ENCODE measurements at regions not wholly inside any gene's neighbourhood (a gene's known extent, or its start where the extent isn't known, plus 50 kb on each side); places are given as distances from the start of the nearest gene placed in this dataset.

- no peak overlapping the region for H3K27ac ChIP-seq (ENCODE audit: low read length)
- H3K36me3 ChIP-seq (replicated peaks; ENCODE audit: insufficient read depth, low read length) = no peaks in the 10 kb centered on the region
- H2AFZ ChIP-seq (ENCODE audit: low read length) = no peak overlapping the region
- no peak overlapping the region for H3K4me2 ChIP-seq (ENCODE audit: low read depth, low read length)
- no peak overlapping the region for H3K9ac ChIP-seq (ENCODE audit: low read length)
- H3K27me3 ChIP-seq (replicated peaks; ENCODE audit: insufficient read depth, low read length) = no peaks in the 10 kb centered on the region
- H3K4me3 ChIP-seq (ENCODE audit: low read length) = no peak overlapping the region
- no peaks in the 10 kb centered on the region for H4K20me1 ChIP-seq (ENCODE audit: insufficient read depth, low read length)
- H3K4me1 ChIP-seq (ENCODE audit: low read length) = no peaks in the 10 kb centered on the region
- H3K9me3 ChIP-seq (replicated peaks; ENCODE audit: insufficient read depth, low read length) = no peaks in the 10 kb centered on the region
- H3K79me2 ChIP-seq (ENCODE audit: low read length) = no peaks in the 10 kb centered on the region
- no peaks in the 10 kb centered on the region for H3F3A ChIP-seq (ENCODE audit: insufficient read depth, low read length)
- no peak for DNase-seq
- no peak for TF ChIP-seq EZH2phosphoT487 (IDR thresholded peaks at IDR 0.05; ENCODE audit: low read length)
- H3K9me2 ChIP-seq (replicated peaks; ENCODE audit: insufficient read depth, low read length) = no peaks in the 10 kb centered on the region
Observed at GRCh38 chr3:194994551-194994981, 276.4 kb downstream of the XXYLT1 start.

GRCh38 chr3:194995334-194995733, 275.6 kb downstream of the XXYLT1 start:
- no peak for DNase-seq
- no peak overlapping the region for H2AFZ ChIP-seq (ENCODE audit: low read length)
- H3K27ac ChIP-seq (ENCODE audit: low read length) = no peak overlapping the region
- no peak overlapping the region for H3K9ac ChIP-seq (ENCODE audit: low read length)
- TF ChIP-seq EZH2phosphoT487 (IDR thresholded peaks at IDR 0.05; ENCODE audit: low read length) = no peak
- no peak for TF ChIP-seq EZH2 (optimal IDR thresholded peaks at IDR 0.05; ENCODE audit: low read depth, low read length)
- no peak for TF ChIP-seq CTCF (IDR thresholded peaks at IDR 0.05; ENCODE audit: low read length)
- no peaks in the 10 kb centered on the region for H3K27me3 ChIP-seq (replicated peaks; ENCODE audit: insufficient read depth, low read length)
- H3K4me2 ChIP-seq (ENCODE audit: low read depth, low read length) = no peak overlapping the region
- H3K9me3 ChIP-seq (replicated peaks; ENCODE audit: insufficient read depth, low read length) = no peaks in the 10 kb centered on the region
- H3K36me3 ChIP-seq (replicated peaks; ENCODE audit: insufficient read depth, low read length) = no peaks in the 10 kb centered on the region
- no peaks in the 10 kb centered on the region for H3K9me2 ChIP-seq (replicated peaks; ENCODE audit: insufficient read depth, low read length)
- H3F3A ChIP-seq (ENCODE audit: insufficient read depth, low read length) = no peaks in the 10 kb centered on the region
- H3K4me3 ChIP-seq (ENCODE audit: low read length) = no peak overlapping the region
- no peaks in the 10 kb centered on the region for H4K20me1 ChIP-seq (ENCODE audit: insufficient read depth, low read length)
- no peaks in the 10 kb centered on the region for H3K4me1 ChIP-seq (ENCODE audit: low read length)
- H3K79me2 ChIP-seq (ENCODE audit: low read length) = no peaks in the 10 kb centered on the region

- H3K9me3 ChIP-seq (replicated peaks; ENCODE audit: insufficient read depth, low read length) = no peaks in the 10 kb centered on the region
- TF ChIP-seq EZH2 (optimal IDR thresholded peaks at IDR 0.05; ENCODE audit: low read depth, low read length) (no peak), CTCF (IDR thresholded peaks at IDR 0.05; ENCODE audit: low read length) (no peak), EZH2phosphoT487 (IDR thresholded peaks at IDR 0.05; ENCODE audit: low read length) (no peak)
- no peak overlapping the region for H2AFZ ChIP-seq (ENCODE audit: low read length)
- H3F3A ChIP-seq (ENCODE audit: insufficient read depth, low read length) = no peaks in the 10 kb centered on the region
- no peaks in the 10 kb centered on the region for H3K36me3 ChIP-seq (replicated peaks; ENCODE audit: insufficient read depth, low read length)
- H3K9ac ChIP-seq (ENCODE audit: low read length) = no peak overlapping the region
- H3K9me2 ChIP-seq (replicated peaks; ENCODE audit: insufficient read depth, low read length) = no peaks in the 10 kb centered on the region
- H3K27me3 ChIP-seq (replicated peaks; ENCODE audit: insufficient read depth, low read length) = no peaks in the 10 kb centered on the region
- H4K20me1 ChIP-seq (ENCODE audit: insufficient read depth, low read length) = no peaks in the 10 kb centered on the region
- H3K4me1 ChIP-seq (ENCODE audit: low read length) = no peaks in the 10 kb centered on the region
- no peak overlapping the region for H3K4me2 ChIP-seq (ENCODE audit: low read depth, low read length)
- no peak for DNase-seq
- H3K79me2 ChIP-seq (ENCODE audit: low read length) = no peaks in the 10 kb centered on the region
- no peak overlapping the region for H3K4me3 ChIP-seq (ENCODE audit: low read length)
- no peak overlapping the region for H3K27ac ChIP-seq (ENCODE audit: low read length)
Observed at GRCh38 chr3:194995922-194996321, 275.0 kb downstream of the XXYLT1 start.

GRCh38 chr3:194996746-194997145, 274.2 kb downstream of the XXYLT1 start:
- H3K27me3 ChIP-seq (replicated peaks; ENCODE audit: insufficient read depth, low read length) = no peaks in the 10 kb centered on the region
- no peaks in the 10 kb centered on the region for H3K9me2 ChIP-seq (replicated peaks; ENCODE audit: insufficient read depth, low read length)
- H4K20me1 ChIP-seq (ENCODE audit: insufficient read depth, low read length) = no peaks in the 10 kb centered on the region
- no peaks in the 10 kb centered on the region for H3K36me3 ChIP-seq (replicated peaks; ENCODE audit: insufficient read depth, low read length)
- no peak overlapping the region for H3K27ac ChIP-seq (ENCODE audit: low read length)
- H3K79me2 ChIP-seq (ENCODE audit: low read length) = no peaks in the 10 kb centered on the region
- H2AFZ ChIP-seq (ENCODE audit: low read length) = no peak overlapping the region
- H3K9ac ChIP-seq (ENCODE audit: low read length) = no peak overlapping the region
- DNase-seq = no peak
- H3F3A ChIP-seq (ENCODE audit: insufficient read depth, low read length) = no peaks in the 10 kb centered on the region
- H3K4me2 ChIP-seq (ENCODE audit: low read depth, low read length) = no peak overlapping the region
- H3K4me3 ChIP-seq (ENCODE audit: low read length) = no peak overlapping the region
- no peaks in the 10 kb centered on the region for H3K4me1 ChIP-seq (ENCODE audit: low read length)
- no peaks in the 10 kb centered on the region for H3K9me3 ChIP-seq (replicated peaks; ENCODE audit: insufficient read depth, low read length)
- no peak for TF ChIP-seq EZH2phosphoT487 (IDR thresholded peaks at IDR 0.05; ENCODE audit: low read length)
- TF ChIP-seq CTCF (IDR thresholded peaks at IDR 0.05; ENCODE audit: low read length) = no peak
- no peak for TF ChIP-seq EZH2 (optimal IDR thresholded peaks at IDR 0.05; ENCODE audit: low read depth, low read length)

Measured in MM.1S (cell line).